ENCODE measurements at regions not wholly inside any gene's neighbourhood (a gene's known extent, or its start where the extent isn't known, plus 50 kb on each side); places are given as distances from the start of the nearest gene placed in this dataset.
"Not testable (repeated sequence)": the region's sequence is repeated elsewhere in the genome, so short reads cannot be mapped to it uniquely, and the experiment has no call there.

DNA sequence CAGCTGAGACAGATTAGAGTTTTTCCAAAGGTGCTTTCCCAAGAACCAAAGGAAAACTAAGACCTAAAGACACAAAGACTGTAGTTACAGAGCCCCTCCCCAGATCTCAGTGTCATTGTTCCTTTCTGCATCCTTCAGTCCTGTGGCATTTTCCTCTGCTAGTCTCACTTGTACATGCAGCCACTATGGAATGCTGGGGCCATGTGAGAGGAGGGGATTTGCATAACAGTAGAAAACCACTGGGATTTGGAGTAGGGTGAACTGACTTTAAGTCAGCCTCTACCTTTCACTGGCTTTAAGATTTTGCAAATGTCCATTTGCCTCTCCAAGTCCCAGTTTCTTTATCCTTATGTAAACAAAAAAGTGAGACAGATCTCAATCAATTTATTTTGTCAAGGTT is 119.4 kb upstream of the F3 start:
- no peak overlapping the region for H3K4me3 ChIP-seq (ENCODE audit: low read depth, low read length)
- no peak for DNase-seq (ENCODE audit: low read depth)
- no peak for TF ChIP-seq CTCF (IDR thresholded peaks at IDR 0.05; ENCODE audit: insufficient read depth, low read depth, low read length, missing control alignments)

GRCh38 chr1:94660258-94660657 is 118.7 kb upstream of the F3 start:
- no peak for DNase-seq (ENCODE audit: low read depth)
- no peak overlapping the region for H3K4me3 ChIP-seq (ENCODE audit: low read depth, low read length)
- TF ChIP-seq CTCF (IDR thresholded peaks at IDR 0.05; ENCODE audit: insufficient read depth, low read depth, low read length, missing control alignments) = no peak

- not testable (repeated sequence) for DNase-seq (ENCODE audit: low read depth); H3K4me3 ChIP-seq (ENCODE audit: low read depth, low read length)
Observed at GRCh38 chr1:94659202-94659601, 117.6 kb upstream of the F3 start.

DNA sequence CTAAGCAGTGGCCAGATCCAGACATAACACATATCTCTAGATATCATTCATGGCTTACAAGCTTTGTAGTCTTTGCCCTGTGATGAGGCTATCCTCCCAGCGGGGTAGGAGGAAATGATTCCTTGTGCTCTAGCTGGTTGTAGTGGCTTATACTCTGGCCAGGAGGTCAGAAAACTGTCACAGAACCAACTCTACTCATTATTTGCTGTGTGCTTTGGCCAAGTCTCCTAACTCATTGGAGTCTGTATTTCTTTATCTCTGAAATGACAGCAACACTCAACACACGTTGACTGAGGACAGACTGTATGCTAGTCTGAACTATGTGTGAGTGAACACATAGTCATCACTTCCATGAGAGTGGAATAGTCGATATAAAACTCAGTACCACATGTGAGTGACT is 116.7 kb upstream of the F3 start:
- no peak for TF ChIP-seq CTCF (IDR thresholded peaks at IDR 0.05; ENCODE audit: insufficient read depth, low read depth, low read length, missing control alignments)
- no peak for DNase-seq (ENCODE audit: low read depth)
- H3K4me3 ChIP-seq (ENCODE audit: low read depth, low read length) = no peak overlapping the region

DNA sequence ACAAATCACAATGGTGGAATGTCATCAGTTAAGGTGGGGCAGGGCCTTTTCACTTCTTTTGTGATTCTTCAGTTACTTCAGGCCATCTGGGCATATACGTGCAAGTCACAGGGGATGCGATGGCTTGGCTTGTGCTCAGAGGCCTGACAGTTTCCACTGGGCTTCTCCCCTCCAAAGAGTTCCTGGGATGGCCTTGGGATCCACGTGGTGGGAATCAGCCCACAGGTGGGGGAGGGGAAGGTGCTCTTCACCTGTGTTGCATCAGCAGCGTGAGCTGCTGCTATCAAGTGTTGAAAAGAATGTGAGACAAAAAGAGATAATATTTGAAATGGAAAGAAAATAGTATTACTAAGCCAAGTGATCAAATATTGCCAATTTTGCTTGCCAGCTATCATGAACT is 116.2 kb upstream of the F3 start:
- not testable (repeated sequence) for DNase-seq (ENCODE audit: low read depth); H3K4me3 ChIP-seq (ENCODE audit: low read depth, low read length)

GRCh38 chr1:94656967-94657366 is 115.4 kb upstream of the F3 start:
- no peak overlapping the region for H3K4me3 ChIP-seq (ENCODE audit: low read depth, low read length)
- no peak for DNase-seq (ENCODE audit: low read depth)
- TF ChIP-seq CTCF (IDR thresholded peaks at IDR 0.05; ENCODE audit: insufficient read depth, low read depth, low read length, missing control alignments) = no peak

- H3K4me3 ChIP-seq (ENCODE audit: low read depth, low read length) = no peak overlapping the region
- no peak for DNase-seq (ENCODE audit: low read depth)
- no peak for TF ChIP-seq CTCF (IDR thresholded peaks at IDR 0.05; ENCODE audit: insufficient read depth, low read depth, low read length, missing control alignments)
Observed at GRCh38 chr1:94654919-94655318, 113.4 kb upstream of the F3 start.

DNA sequence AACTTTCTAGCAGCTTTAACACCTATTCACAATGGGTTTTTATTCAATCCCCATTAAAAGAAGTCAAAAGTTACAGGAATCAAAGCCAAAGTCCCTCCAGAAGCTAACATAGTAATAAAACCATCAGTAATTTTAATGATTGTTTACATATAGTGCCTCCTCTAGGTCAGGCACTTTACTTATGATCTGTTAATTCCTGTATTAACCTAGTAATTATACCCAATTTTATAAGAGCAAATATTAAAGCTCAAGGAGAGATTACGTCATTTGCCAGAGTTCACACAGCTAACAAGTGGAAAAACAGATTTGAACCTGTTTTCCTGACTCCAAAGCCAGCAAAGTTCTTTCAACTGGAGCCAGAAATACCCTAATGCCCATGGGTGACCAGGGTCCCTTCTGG is 112.9 kb upstream of the F3 start:
- H3K4me3 ChIP-seq (ENCODE audit: low read depth, low read length) = no peak overlapping the region
- TF ChIP-seq CTCF (IDR thresholded peaks at IDR 0.05; ENCODE audit: insufficient read depth, low read depth, low read length, missing control alignments) = no peak
- no peak for DNase-seq (ENCODE audit: low read depth)
